LNCAP (cell line): ENCODE measurements at regions not wholly inside any gene's neighbourhood (a gene's known extent, or its start where the extent isn't known, plus 50 kb on each side); places are given as distances from the start of the nearest gene placed in this dataset.

ENCODE experiments used
- CTCF ChIP-seq: fragments of 450-650 bp; IDR thresholded peaks from 2 replicates; pipeline ENCODE4 v1.5.1; 2017; ENCODE audit warnings: mild to moderate bottlenecking

DNA sequence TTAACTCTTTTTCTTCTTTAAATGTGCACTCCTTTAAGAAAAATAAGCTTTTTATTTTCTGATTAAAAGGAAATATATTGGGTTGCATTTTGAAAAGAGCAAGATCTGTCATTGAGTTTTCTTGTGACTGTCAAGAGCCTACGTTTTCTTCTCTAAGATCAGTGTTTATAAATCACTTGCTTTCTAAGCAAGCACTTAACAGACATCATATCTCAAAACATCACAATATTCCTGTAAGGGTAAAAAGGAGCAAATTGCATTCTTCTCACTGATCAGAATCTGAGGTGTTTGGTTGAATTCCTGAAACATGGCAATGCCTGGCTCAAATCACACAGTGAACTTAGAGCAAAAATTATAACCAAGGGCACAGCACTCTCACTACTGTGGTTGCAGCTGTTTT, 231.3 kb downstream of the PCDH17 start:
- TF ChIP-seq CTCF = no peak

DNA sequence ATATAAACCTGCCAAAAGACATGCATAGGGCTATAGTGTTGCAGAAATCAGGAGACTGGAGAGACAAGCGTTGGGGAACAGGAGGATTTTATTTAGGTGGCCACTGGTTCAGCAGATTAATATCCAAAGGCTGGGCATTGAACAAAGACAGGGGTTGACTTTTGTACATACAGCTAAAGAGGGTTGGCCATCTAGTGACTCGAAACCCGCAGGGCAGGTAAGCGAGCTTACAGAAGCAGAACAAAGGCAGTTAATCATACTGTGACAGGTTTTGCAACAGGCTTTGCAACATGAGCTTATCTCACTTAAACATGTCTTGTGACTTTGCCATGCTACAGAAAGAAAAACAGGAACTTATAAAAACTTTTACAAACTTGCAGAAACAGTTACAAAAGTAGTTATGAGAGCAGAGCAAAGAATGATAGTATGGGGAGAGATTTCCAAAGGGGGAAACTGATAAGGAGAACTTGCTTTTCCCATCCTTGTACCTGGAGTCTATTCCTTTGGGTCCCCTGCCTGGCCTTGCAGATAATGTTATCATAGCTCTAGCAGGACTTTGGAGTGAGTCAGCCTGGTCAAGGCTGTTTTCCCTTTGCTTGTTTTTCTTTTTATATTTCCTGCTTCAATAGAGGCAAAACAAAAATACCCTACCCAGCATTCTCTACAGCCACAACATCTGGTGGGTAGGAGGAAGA, 234.2 kb downstream of the PCDH17 start:
- TF ChIP-seq CTCF = no peak

DNA sequence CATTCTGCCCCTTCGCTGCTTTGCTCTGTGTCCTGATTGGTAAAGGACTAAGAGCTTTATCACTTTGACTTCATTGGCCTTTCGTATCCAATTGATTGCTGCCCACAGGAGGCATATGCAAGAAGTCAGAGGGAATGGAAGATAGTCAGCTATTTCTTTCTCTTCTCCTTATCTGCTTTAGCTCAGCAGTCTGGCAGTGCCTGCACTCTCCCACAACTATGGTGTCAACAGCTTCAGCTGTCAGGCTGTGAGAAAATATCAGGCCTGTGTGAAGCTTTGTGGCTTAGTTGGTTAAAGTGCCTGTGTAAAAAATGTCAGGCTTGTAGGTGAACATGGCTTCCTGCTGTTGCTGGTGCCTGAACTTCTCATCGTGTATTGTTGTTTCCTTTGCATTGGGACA, 243.0 kb downstream of the PCDH17 start:
- TF ChIP-seq CTCF = no peak

DNA sequence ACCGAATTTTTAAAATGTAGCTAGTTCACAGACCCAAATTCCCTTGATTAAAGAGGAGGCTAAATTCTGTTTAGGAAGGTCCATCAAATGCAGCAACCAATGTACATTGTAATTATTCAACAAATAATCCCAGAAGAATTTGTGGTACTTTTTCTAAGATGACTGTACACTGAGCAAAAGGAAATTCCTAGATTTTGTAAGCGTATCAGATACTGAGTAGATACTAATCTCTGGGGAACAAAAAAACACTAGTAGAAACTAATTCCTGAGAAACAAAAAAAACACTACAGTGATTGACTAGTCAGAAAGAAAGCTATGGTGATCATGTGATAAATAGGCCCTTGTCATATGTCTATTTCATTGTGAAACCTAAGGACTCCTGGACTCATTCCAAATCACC, 246.1 kb downstream of the PCDH17 start:
- no peak for TF ChIP-seq CTCF

GRCh38 chr13:57878291-57878690, 246.7 kb downstream of the PCDH17 start:
- TF ChIP-seq CTCF = no peak

GRCh38 chr13:57897225-57897624, 265.7 kb downstream of the PCDH17 start:
- TF ChIP-seq CTCF = no peak

DNA sequence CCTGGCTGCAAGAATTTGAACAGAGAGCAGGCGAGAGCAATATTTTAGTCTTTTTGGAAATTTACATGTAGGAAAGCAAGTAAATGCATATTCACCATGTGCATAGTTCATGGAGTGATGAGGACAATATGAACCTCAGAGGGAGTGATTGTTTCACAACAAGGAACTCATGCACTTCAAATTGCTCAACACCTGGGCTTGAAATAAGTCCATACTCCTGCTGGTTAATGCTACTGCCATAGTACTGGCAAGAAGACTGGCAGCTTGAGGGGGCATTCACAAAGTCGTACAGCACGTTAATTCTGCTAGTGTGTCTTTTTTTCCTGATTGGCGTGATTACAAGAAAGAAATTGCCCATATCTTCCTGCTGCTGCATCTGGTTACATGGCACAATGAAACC, 267.6 kb downstream of the PCDH17 start:
- TF ChIP-seq CTCF = no peak

GRCh38 chr13:57918086-57918485, 286.5 kb downstream of the PCDH17 start:
- TF ChIP-seq CTCF = no peak
